HepG2 (cell line): ENCODE measurements at regions not wholly inside any gene's neighbourhood (a gene's known extent, or its start where the extent isn't known, plus 50 kb on each side); places are given as distances from the start of the nearest gene placed in this dataset.
A peak's percentile ranks its signal among the peaks of the same experiment; 100 is the strongest.

Source experiments
- CHD2 ChIP-seq: IDR thresholded peaks from 2 replicates; pipeline ENCODE4 v1.6.1; 2011; ENCODE audit warnings: low read depth, low read length, improper control_type of control experiment
- NR3C1 ChIP-seq: sonication (generic); formaldehyde crosslinking; IDR thresholded peaks from 2 replicates; pipeline ENCODE4 v1.4.0; 2020; ENCODE audit warnings: missing genetic modification reagents
- PCBP1 ChIP-seq: fragments of 200-400 bp; formaldehyde crosslinking; IDR thresholded peaks from 2 replicates; pipeline ENCODE4 v1.6.1; 2017; ENCODE audit warnings: mild to moderate bottlenecking, low read depth, low read length, borderline replicate concordance
- PHF21A ChIP-seq: sonication (generic); formaldehyde crosslinking; IDR thresholded peaks from 2 replicates; pipeline ENCODE4 v1.5.0; 2020; ENCODE audit warnings: mild to moderate bottlenecking, missing genetic modification reagents
- PHF8 ChIP-seq: sonication (generic); formaldehyde crosslinking; IDR thresholded peaks from 2 replicates; pipeline ENCODE4 v1.5.0; 2020; ENCODE audit warnings: missing genetic modification reagents
- RARA ChIP-seq: IDR thresholded peaks from 2 replicates; pipeline ENCODE4 v1.6.1; 2016; ENCODE audit warnings: missing genetic modification reagents, missing compliant biosample characterization
- RBM22 ChIP-seq: fragments of 200-400 bp; formaldehyde crosslinking; optimal IDR thresholded peaks from 2 replicates; pipeline ENCODE3; 2017; ENCODE audit warnings: mild to moderate bottlenecking, low read length, moderate library complexity
- TOPORS ChIP-seq: sonication (generic); formaldehyde crosslinking; IDR thresholded peaks from 2 replicates; pipeline ENCODE4 v1.8.0; 2023; ENCODE audit warnings: mild to moderate bottlenecking, missing genetic modification reagents
- TSC22D2 ChIP-seq: sonication (generic); formaldehyde crosslinking; IDR thresholded peaks from 2 replicates; pipeline ENCODE4 v1.5.1; 2020; ENCODE audit warnings: missing genetic modification reagents, mild to moderate bottlenecking, borderline replicate concordance
- ZBTB21 ChIP-seq: sonication (generic); formaldehyde crosslinking; IDR thresholded peaks from 2 replicates; pipeline ENCODE4 v1.4.0; 2020; ENCODE audit warnings: missing genetic modification reagents
- ZFP82 ChIP-seq: sonication (generic); formaldehyde crosslinking; IDR thresholded peaks from 2 replicates; pipeline ENCODE4 v1.5.1; 2020; ENCODE audit warnings: mild to moderate bottlenecking, missing genetic modification reagents, borderline replicate concordance
- ZNF296 ChIP-seq: sonication (generic); formaldehyde crosslinking; conservative IDR thresholded peaks from 2 replicates; pipeline ENCODE4 v1.5.0; 2020; ENCODE audit warnings: mild to moderate bottlenecking, missing genetic modification reagents
- ZNF713 ChIP-seq: sonication (generic); formaldehyde crosslinking; IDR thresholded peaks from 2 replicates; pipeline ENCODE4 v1.4.0; 2020; ENCODE audit warnings: mild to moderate bottlenecking, missing genetic modification reagents
- ZNF776 ChIP-seq: sonication (generic); formaldehyde crosslinking; IDR thresholded peaks from 2 replicates; pipeline ENCODE4 v1.4.0; 2020; ENCODE audit warnings: mild to moderate bottlenecking, missing genetic modification reagents
- ZNF83 ChIP-seq: sonication (generic); formaldehyde crosslinking; IDR thresholded peaks from 2 replicates; pipeline ENCODE4 v1.4.0; 2020; ENCODE audit warnings: missing genetic modification reagents, mild to moderate bottlenecking, borderline replicate concordance
- TF ChIP-seq, protein P1 (sequence below): sonication (generic); formaldehyde crosslinking; IDR thresholded peaks from 2 replicates; pipeline ENCODE4 v1.4.0; 2020; ENCODE audit warnings: missing genetic modification reagents, borderline replicate concordance
- TF ChIP-seq, protein P2 (sequence below): sonication (generic); formaldehyde crosslinking; IDR thresholded peaks from 2 replicates; pipeline ENCODE4 v1.4.0; 2020; ENCODE audit warnings: missing genetic modification reagents
- TF ChIP-seq, protein P3 (sequence below): IDR thresholded peaks from 2 replicates; pipeline ENCODE4 v1.6.1; 2012; ENCODE audit warnings: low read length, improper control_type of control experiment

DNA sequence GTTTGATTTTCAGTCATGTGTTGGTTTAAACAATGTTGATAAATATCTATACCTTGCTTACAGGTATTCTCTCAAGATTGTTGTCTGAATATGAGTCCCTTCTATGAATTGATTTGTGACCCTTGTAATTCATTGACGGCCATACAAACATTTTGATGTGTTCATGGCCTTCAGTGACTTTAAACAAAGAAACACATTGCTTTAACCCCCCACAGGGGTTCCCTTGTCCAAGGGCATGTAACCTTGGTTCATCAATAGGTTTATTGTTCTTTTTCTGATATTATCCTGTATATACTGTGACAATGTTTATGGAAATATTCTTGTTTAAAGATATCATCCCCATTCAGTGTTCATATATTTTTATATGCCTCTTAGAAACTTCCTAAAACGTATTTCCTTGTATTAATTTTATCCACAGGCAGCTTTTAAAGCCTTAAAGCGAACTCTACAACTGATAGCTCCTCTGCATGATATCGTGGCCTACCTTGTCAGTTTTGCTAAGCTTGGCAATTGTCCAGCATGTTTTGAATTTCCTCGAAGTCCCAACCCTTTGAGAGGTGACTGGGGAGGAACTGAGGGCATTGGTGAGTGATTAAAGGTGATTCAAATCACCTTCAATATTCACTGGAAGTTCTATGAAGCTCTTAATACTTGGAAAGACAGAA lies 87.0 kb downstream of the CD164 start (continued):
- TF ChIP-seq, protein P1, sequence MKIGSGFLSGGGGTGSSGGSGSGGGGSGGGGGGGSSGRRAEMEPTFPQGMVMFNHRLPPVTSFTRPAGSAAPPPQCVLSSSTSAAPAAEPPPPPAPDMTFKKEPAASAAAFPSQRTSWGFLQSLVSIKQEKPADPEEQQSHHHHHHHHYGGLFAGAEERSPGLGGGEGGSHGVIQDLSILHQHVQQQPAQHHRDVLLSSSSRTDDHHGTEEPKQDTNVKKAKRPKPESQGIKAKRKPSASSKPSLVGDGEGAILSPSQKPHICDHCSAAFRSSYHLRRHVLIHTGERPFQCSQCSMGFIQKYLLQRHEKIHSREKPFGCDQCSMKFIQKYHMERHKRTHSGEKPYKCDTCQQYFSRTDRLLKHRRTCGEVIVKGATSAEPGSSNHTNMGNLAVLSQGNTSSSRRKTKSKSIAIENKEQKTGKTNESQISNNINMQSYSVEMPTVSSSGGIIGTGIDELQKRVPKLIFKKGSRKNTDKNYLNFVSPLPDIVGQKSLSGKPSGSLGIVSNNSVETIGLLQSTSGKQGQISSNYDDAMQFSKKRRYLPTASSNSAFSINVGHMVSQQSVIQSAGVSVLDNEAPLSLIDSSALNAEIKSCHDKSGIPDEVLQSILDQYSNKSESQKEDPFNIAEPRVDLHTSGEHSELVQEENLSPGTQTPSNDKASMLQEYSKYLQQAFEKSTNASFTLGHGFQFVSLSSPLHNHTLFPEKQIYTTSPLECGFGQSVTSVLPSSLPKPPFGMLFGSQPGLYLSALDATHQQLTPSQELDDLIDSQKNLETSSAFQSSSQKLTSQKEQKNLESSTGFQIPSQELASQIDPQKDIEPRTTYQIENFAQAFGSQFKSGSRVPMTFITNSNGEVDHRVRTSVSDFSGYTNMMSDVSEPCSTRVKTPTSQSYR (CRISPR knock-in tag): peak; percentile 58; the same call in 1 of the 2 replicates
- TF ChIP-seq RBM22 (no peak), PHF8 (CRISPR knock-in tag) (no peak), ZNF296 (no peak), CHD2 (no peak), TSC22D2 (CRISPR knock-in tag) (no peak), TOPORS (CRISPR knock-in tag) (no peak), ZFP82 (no peak), ZNF776 (CRISPR knock-in tag) (no peak), ZBTB21 (no peak), PHF21A (CRISPR knock-in tag) (no peak), PCBP1 (no peak), ZNF713 (no peak), NR3C1 (CRISPR knock-in tag) (no peak), RARA (CRISPR knock-in tag) (peak; percentile 22; the same call in 1 of the 2 replicates), ZNF83 (CRISPR knock-in tag) (no peak)
- TF ChIP-seq, protein P2, sequence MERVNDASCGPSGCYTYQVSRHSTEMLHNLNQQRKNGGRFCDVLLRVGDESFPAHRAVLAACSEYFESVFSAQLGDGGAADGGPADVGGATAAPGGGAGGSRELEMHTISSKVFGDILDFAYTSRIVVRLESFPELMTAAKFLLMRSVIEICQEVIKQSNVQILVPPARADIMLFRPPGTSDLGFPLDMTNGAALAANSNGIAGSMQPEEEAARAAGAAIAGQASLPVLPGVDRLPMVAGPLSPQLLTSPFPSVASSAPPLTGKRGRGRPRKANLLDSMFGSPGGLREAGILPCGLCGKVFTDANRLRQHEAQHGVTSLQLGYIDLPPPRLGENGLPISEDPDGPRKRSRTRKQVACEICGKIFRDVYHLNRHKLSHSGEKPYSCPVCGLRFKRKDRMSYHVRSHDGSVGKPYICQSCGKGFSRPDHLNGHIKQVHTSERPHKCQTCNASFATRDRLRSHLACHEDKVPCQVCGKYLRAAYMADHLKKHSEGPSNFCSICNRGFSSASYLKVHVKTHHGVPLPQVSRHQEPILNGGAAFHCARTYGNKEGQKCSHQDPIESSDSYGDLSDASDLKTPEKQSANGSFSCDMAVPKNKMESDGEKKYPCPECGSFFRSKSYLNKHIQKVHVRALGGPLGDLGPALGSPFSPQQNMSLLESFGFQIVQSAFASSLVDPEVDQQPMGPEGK: peak; percentile 24; the same call in 1 of the 2 replicates
- TF ChIP-seq, protein P3, sequence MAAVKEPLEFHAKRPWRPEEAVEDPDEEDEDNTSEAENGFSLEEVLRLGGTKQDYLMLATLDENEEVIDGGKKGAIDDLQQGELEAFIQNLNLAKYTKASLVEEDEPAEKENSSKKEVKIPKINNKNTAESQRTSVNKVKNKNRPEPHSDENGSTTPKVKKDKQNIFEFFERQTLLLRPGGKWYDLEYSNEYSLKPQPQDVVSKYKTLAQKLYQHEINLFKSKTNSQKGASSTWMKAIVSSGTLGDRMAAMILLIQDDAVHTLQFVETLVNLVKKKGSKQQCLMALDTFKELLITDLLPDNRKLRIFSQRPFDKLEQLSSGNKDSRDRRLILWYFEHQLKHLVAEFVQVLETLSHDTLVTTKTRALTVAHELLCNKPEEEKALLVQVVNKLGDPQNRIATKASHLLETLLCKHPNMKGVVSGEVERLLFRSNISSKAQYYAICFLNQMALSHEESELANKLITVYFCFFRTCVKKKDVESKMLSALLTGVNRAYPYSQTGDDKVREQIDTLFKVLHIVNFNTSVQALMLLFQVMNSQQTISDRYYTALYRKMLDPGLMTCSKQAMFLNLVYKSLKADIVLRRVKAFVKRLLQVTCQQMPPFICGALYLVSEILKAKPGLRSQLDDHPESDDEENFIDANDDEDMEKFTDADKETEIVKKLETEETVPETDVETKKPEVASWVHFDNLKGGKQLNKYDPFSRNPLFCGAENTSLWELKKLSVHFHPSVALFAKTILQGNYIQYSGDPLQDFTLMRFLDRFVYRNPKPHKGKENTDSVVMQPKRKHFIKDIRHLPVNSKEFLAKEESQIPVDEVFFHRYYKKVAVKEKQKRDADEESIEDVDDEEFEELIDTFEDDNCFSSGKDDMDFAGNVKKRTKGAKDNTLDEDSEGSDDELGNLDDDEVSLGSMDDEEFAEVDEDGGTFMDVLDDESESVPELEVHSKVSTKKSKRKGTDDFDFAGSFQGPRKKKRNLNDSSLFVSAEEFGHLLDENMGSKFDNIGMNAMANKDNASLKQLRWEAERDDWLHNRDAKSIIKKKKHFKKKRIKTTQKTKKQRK: no peak
